Heart right ventricle (tissue), 16 donors: ENCODE measurements at regions not wholly inside any gene's neighbourhood (a gene's known extent, or its start where the extent isn't known, plus 50 kb on each side); places are given as distances from the start of the nearest gene placed in this dataset.

Experiments used
- ATAC-seq, 8 donors: fragments of 200-7000 bp; cut with Tn5 transposase; one replicate each; pipeline ENCODE4 v1.9.1; 2020; ENCODE audit warnings: mild to moderate bottlenecking in 8 of 8, moderate library complexity in 8 of 8, moderate number of reproducible peaks in 1 of 8
- DNase-seq, 2 donors: peaks; one replicate each; pipeline ENCODE4 v3.0.0-alpha.2; 2020
- H3K27ac ChIP-seq, 10 donors: fragments of 200-600 bp; sonication (generic) in 2 of 10; one replicate each; pipeline versions ENCODE4 v1.5.0 to v1.8.0; 2020 to 2022; ENCODE audit warnings: mild to moderate bottlenecking in 3 of 10
- H3K27me3 ChIP-seq, 7 donors: fragments of 200-600 bp; one replicate each; pipeline ENCODE4 v1.8.0; 2021 to 2022; ENCODE audit warnings: mild to moderate bottlenecking in 2 of 7
- H3K36me3 ChIP-seq, 9 donors: fragments of 200-600 bp; sonication (generic) in 1 of 9; one replicate each; pipeline versions ENCODE4 v1.5.0 to v1.8.0; 2020 to 2022; ENCODE audit warnings: mild to moderate bottlenecking in 2 of 9
- H3K4me1 ChIP-seq, 9 donors: fragments of 200-600 bp; sonication (generic) in 1 of 9; one replicate each; pipeline versions ENCODE4 v1.5.0 to v1.8.0; 2020 to 2022; ENCODE audit warnings: mild to moderate bottlenecking in 4 of 9
- H3K4me3 ChIP-seq, 10 donors: fragments of 200-600 bp; sonication (generic) in 2 of 10; one replicate each; pipeline versions ENCODE4 v1.5.0 to v1.8.0; 2020 to 2022; ENCODE audit warnings: mild to moderate bottlenecking in 7 of 10, moderate library complexity in 2 of 10
- H3K9me3 ChIP-seq, 11 donors: fragments of 200-600 bp in 10 of 11; sonication (generic) in 2 of 11; one replicate each; pipeline versions ENCODE4 v1.5.0 to v1.8.0; 2013 to 2022; ENCODE audit warnings: mild to moderate bottlenecking in 2 of 11, control low read depth in 1 of 11, moderate library complexity in 1 of 11
- WGBS, 2 donors: extraction: QIAGEN DNeasy Blood & Tissue Kit; methylation state at CpG; one replicate each; pipeline ENCODE4 v1.1.7; 2013; ENCODE audit warnings: inconsistent platforms in 1 of 2; 5-methylcytosine and 5-hydroxymethylcytosine counted together
- intact Hi-C, 10 donors: fragments of 100-400 bp; cut with DNase I; formaldehyde crosslinking; loops; one replicate each; pipeline versions ENCODE4 v1.11.1 to v1.14.2; 2022
- TF ChIP-seq, protein P1 (sequence below), 9 donors: fragments of 200-600 bp; sonication (generic) in 2 of 9; IDR thresholded peaks; one replicate each; pipeline versions ENCODE4 v1.5.0 to v1.8.0; 2021 to 2022; ENCODE audit warnings: antibody characterized with exemption in 9 of 9, mild to moderate bottlenecking in 5 of 9, moderate library complexity in 1 of 9
- donor health status: Arrhythmogenic right ventricular cardiomyopathy.
- donor health status: ischemic (EF 13 %, LVEDD 7.1; RV severe dilation, severe dysfunction).
- donor health status: healthy with polysubstance abuse.
- donor health status: DM: no; HTN: yes; CAD: no.
- donor health status: DM: no; HTN: no; CAD: no.
- donor health status: ischemic (EF 25% LVEDD 6.9; RV normal size, moderate dysfunction).
- donor health status: ischemic (EF 25% LVEDD 5.7; RV mildly dilated, moderate dysfunction).
- donor health status: healthy.
- donor health status: DM: yes; HTN: yes; CAD: no.
- donor health status: Ischemic cardiomyopathy.
- donor health status: ischemic (EF 35%, LVEDD 5.7; RV mildly dilated, moderate dysfunction).
- donor health status: nonischemic (EF 11% LVEDD 7.7; RV severe dilation, severe dysfunction).
- donor health status: DM: yes; HTN: yes; CAD: no.
- donor health status: PGD.
- donor health status: ischemic (EF 29% LVEDD 5.4; RV normal size, mild dysfunction).
- donor health status: nonischemic (EF 23%, LVEDD 6.1; RV moderate dilation, normal function).

DNA sequence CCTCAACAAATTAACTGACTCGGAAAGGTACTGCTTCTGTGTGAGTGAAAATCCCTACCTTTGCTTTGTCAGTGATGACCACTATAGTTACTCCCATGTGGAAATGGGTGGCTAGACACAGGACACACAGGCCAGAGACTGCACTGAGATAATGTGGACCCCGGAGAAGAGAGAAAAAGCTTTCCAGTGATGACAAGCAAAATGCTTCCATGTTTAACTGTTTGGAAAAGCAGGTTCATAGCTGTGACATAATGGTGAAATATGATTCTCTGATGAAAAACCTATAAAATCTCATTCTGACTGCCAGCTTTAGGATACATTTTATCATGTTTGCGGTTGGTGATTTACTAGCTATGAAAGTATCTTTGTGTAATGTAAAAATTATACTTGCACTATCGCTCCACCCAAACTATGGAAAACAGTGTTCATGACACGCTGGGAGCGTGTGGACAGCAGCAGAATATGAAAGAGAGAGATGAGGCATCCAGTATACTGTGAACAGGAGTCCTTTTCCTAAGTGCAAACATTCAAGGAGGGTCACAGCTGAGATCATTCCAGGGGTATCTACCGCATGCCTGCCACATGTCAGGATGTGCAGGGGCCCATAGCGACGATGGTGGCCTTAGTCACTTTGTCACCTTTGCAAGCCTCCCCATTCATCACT, 782.7 kb upstream of the SOX11 start:
- no peak for DNase-seq
- H3K36me3 ChIP-seq = no peaks in the 10 kb centered on the region
- TF ChIP-seq, protein P1, sequence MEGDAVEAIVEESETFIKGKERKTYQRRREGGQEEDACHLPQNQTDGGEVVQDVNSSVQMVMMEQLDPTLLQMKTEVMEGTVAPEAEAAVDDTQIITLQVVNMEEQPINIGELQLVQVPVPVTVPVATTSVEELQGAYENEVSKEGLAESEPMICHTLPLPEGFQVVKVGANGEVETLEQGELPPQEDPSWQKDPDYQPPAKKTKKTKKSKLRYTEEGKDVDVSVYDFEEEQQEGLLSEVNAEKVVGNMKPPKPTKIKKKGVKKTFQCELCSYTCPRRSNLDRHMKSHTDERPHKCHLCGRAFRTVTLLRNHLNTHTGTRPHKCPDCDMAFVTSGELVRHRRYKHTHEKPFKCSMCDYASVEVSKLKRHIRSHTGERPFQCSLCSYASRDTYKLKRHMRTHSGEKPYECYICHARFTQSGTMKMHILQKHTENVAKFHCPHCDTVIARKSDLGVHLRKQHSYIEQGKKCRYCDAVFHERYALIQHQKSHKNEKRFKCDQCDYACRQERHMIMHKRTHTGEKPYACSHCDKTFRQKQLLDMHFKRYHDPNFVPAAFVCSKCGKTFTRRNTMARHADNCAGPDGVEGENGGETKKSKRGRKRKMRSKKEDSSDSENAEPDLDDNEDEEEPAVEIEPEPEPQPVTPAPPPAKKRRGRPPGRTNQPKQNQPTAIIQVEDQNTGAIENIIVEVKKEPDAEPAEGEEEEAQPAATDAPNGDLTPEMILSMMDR (IDR thresholded peaks at IDR 0.05) = no peak
- no peaks in the 10 kb centered on the region for H3K4me1 ChIP-seq
- intact Hi-C loops = no loop called here
- H3K9me3 ChIP-seq = peaks cover 0 to 4% (median 0%) of the 10 kb centered on the region in 11 donors
- WGBS, 2 donors = 66 to 80% methylated on average over 9 of the region's 9 CpGs
- no peak overlapping the region for H3K4me3 ChIP-seq
- H3K27ac ChIP-seq = no peak overlapping the region
- H3K27me3 ChIP-seq = no peaks in the 10 kb centered on the region
- no peak for ATAC-seq

DNA sequence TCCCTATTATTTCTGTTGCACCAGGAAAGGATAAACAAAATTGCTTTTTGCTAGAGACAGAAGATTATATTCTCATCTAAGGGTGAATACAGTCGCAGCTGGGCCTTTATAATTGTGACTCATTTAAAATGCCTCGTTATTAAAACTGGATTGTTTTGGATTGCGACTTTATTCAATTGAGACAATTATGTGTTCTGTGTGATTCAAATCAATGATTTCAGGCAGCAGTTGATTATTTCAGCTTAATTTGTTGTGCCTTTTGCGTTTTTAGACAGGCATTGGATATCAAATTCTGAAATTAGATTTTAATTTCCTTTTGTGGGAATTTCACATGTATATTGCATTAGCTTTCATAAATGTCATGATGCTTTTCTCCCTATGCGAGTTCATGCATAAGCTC, 778.1 kb upstream of the SOX11 start:
- intact Hi-C loops = no loop called here
- peaks cover 0 to 6% (median 0%) of the 10 kb centered on the region in 7 donors for H3K27me3 ChIP-seq
- WGBS, 2 donors = 87 to 94% methylated on average over 5 of the region's 5 CpGs

DNA sequence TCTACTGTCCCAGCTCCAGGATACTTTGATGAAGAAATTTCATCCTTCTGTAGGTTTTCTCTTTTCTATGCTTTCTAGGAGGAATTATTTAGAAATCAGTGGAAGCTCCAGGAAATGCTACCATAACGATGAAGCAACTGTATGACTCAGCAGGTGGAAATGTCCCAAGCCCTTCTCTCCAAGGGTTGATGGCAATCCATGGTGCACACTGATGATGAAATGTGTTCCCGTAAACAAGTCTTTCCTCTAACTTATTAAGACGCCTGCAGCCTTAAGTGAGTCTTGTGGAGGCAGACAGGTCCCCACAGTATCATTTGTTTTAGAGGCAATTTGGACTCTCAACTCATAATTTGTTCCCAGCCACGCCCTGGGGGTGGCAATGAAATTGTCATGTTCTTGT, 777.6 kb upstream of the SOX11 start:
- Histone ChIP-seq H3K9me3 (peaks cover 0 to 4% (median 0%) of the 10 kb centered on the region in 11 donors), H3K36me3 (no peaks in the 10 kb centered on the region), H3K27me3 (peaks cover 0 to 6% (median 0%) of the 10 kb centered on the region in 7 donors), H3K27ac (no peak overlapping the region), H3K4me3 (no peak overlapping the region), H3K4me1 (no peaks in the 10 kb centered on the region)
- 71 to 80% methylated on average over 4 of the region's 4 CpGs for WGBS, 2 donors
- TF ChIP-seq, protein P1 (IDR thresholded peaks at IDR 0.05) = no peak
- no peak for DNase-seq
- intact Hi-C loops = no loop called here
- peak in 1 of 8 donors; percentile 27 for ATAC-seq

More for the DNA sequence above, 778.1 kb upstream of the SOX11 start:
- no peak overlapping the region for H3K27ac ChIP-seq
- H3K4me1 ChIP-seq = no peaks in the 10 kb centered on the region
- TF ChIP-seq, protein P1 (IDR thresholded peaks at IDR 0.05) = no peak
- H3K4me3 ChIP-seq = no peak overlapping the region
- DNase-seq = no peak
- ATAC-seq = no peak
- peaks cover 0 to 4% (median 0%) of the 10 kb centered on the region in 11 donors for H3K9me3 ChIP-seq
- H3K36me3 ChIP-seq = no peaks in the 10 kb centered on the region

DNA sequence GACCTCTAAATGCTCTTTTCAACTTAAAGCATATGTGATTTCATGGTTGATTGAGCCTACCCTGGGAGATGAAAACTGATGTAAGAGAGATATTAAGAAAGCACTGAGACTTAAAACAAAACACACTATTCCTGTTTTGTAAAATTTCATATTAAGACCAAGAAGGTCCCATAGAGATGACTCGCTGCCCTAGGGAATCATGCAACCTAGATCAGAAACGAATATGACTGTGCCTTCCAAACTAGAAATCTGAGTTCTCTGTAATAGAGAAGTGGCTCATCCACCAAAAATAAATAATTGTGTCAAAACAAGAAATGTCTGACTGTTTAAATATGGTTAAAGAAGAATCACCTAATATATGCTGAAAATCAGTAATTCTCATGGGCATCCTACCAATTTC, 776.8 kb upstream of the SOX11 start:
- peaks cover 0 to 6% (median 0%) of the 10 kb centered on the region in 7 donors for H3K27me3 ChIP-seq
- H3K27ac ChIP-seq = no peak overlapping the region
- ATAC-seq (no peak), DNase-seq (no peak)
- peaks cover 0 to 4% (median 0%) of the 10 kb centered on the region in 11 donors for H3K9me3 ChIP-seq
- intact Hi-C loops = no loop called here
- no peak overlapping the region for H3K4me3 ChIP-seq
- TF ChIP-seq, protein P1 (IDR thresholded peaks at IDR 0.05) = no peak
- 75 to 81% methylated on average over 2 of the region's 2 CpGs for whole genome bisulfite sequencing, 2 donors
- no peaks in the 10 kb centered on the region for H3K4me1 ChIP-seq
- H3K36me3 ChIP-seq = no peaks in the 10 kb centered on the region
